ENCODE measurements at regions not wholly inside any gene's neighbourhood (a gene's known extent, or its start where the extent isn't known, plus 50 kb on each side); places are given as distances from the start of the nearest gene placed in this dataset.
A peak's percentile ranks its signal among the peaks of the same experiment; 100 is the strongest.

GRCh38 chrX:97666890-97667289 is 783.2 kb downstream of the RPA4 start:
- DNase-seq, result no peak

- DNase-seq, result no peak
Measured at GRCh38 chrX:97668126-97668525, 784.4 kb downstream of the RPA4 start.

- no peak for DNase-seq
Measured at GRCh38 chrX:97672138-97672537, 788.4 kb downstream of the RPA4 start.

- DNase-seq, result no peak
Measured at GRCh38 chrX:97672608-97673007, 788.9 kb downstream of the RPA4 start.

GRCh38 chrX:97673135-97673534 is 789.4 kb downstream of the RPA4 start:
- no peak for DNase-seq

- no peak for DNase-seq
Measured at GRCh38 chrX:97682991-97683840, 799.5 kb downstream of the RPA4 start.

GRCh38 chrX:97685753-97686152 is 802.0 kb downstream of the RPA4 start:
- peak; percentile 16 for DNase-seq

GRCh38 chrX:97691901-97692455 is 808.3 kb downstream of the RPA4 start:
- no peak for DNase-seq

GRCh38 chrX:97692575-97692974 is 808.9 kb downstream of the RPA4 start:
- DNase-seq, result no peak

GRCh38 chrX:97700547-97700946 is 816.8 kb downstream of the RPA4 start:
- DNase-seq, result no peak

- DNase-seq, result no peak
Measured at GRCh38 chrX:97704474-97704873, 820.8 kb downstream of the RPA4 start.

GRCh38 chrX:97704881-97705280 is 821.2 kb downstream of the RPA4 start:
- no peak for DNase-seq

GRCh38 chrX:97705936-97706335 is 822.2 kb downstream of the RPA4 start:
- peak; percentile 1 for DNase-seq

- no peak for DNase-seq
Measured at GRCh38 chrX:97714072-97714471, 830.4 kb downstream of the RPA4 start.

GRCh38 chrX:97728215-97728614 is 844.5 kb downstream of the RPA4 start:
- DNase-seq, result no peak

GRCh38 chrX:97740044-97740443 is 856.3 kb downstream of the RPA4 start:
- DNase-seq, result no peak

- DNase-seq, result peak; percentile 21
Measured at GRCh38 chrX:97740886-97741285, 857.2 kb downstream of the RPA4 start.

GRCh38 chrX:97743014-97743413 is 859.3 kb downstream of the RPA4 start:
- DNase-seq, result no peak

GRCh38 chrX:97747346-97747745 is 863.6 kb downstream of the RPA4 start:
- no peak for DNase-seq

GRCh38 chrX:97751016-97751415 is 867.3 kb downstream of the RPA4 start:
- no peak for DNase-seq

GRCh38 chrX:97751735-97752134 is 868.0 kb downstream of the RPA4 start:
- DNase-seq, result no peak

- DNase-seq, result no peak
Measured at GRCh38 chrX:97756879-97757278, 873.2 kb downstream of the RPA4 start.

- DNase-seq, result no peak
Measured at GRCh38 chrX:97763391-97763790, 879.7 kb downstream of the RPA4 start.

GRCh38 chrX:97763981-97764380 is 880.3 kb downstream of the RPA4 start:
- DNase-seq, result no peak
